ENCODE measurements at regions not wholly inside any gene's neighbourhood (a gene's known extent, or its start where the extent isn't known, plus 50 kb on each side); places are given as distances from the start of the nearest gene placed in this dataset.

DNA sequence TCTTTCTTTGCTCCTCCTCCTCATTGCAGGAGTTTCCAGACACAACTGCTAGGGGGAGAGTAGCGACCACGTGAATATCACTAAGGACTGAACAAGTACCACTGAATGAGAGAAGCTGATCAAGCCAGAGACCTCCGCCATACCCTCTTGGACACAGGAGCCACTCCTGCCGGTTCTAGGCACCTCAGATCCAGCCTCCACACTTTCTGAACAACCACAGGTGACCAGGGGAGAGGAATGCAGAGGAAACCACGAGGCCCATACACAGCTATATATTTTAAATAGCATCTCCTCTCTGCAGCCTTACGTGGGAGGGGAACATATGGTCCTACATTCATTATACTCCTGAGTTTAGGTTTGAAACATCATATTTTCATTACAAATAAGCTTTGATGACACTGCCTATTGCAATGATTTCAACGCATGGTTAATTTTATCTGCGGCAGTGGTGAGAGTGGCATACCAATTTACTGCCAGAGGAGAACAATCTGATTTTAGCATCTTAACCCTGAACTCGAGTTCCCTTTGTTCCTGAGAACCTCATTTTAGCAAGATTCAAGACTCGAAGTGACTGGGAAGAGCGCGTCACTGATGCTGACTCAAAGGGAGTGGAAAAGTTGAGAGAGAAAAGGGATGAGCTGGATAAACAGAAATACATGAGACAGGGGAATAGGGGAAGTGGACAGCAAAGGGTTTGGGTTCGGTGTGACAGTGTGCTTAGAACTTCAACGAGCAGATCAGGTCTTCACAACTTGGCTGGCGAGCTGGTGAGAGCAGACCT is 231.7 kb upstream of the PPARGC1A start:
- TF ChIP-seq, protein P1, sequence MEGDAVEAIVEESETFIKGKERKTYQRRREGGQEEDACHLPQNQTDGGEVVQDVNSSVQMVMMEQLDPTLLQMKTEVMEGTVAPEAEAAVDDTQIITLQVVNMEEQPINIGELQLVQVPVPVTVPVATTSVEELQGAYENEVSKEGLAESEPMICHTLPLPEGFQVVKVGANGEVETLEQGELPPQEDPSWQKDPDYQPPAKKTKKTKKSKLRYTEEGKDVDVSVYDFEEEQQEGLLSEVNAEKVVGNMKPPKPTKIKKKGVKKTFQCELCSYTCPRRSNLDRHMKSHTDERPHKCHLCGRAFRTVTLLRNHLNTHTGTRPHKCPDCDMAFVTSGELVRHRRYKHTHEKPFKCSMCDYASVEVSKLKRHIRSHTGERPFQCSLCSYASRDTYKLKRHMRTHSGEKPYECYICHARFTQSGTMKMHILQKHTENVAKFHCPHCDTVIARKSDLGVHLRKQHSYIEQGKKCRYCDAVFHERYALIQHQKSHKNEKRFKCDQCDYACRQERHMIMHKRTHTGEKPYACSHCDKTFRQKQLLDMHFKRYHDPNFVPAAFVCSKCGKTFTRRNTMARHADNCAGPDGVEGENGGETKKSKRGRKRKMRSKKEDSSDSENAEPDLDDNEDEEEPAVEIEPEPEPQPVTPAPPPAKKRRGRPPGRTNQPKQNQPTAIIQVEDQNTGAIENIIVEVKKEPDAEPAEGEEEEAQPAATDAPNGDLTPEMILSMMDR (IDR thresholded peaks at IDR 0.05): no peak
- no peak for TF ChIP-seq POLR2A (IDR thresholded peaks at IDR 0.05)
